ENCODE measurements at regions not wholly inside any gene's neighbourhood (a gene's known extent, or its start where the extent isn't known, plus 50 kb on each side); places are given as distances from the start of the nearest gene placed in this dataset.

GRCh38 chr1:4603295-4604110 lies 50.9 kb upstream of the AJAP1 start:
- H3K27me3 ChIP-seq (ENCODE audit: control insufficient read depth, insufficient read depth, low read length): no peaks in the 10 kb centered on the region
- no peak for FAIRE-seq
- DNase-seq (ENCODE audit: low read depth): peak; percentile 31

More at GRCh38 chr1:4603295-4604110, 50.9 kb upstream of the AJAP1 start:
- no peak overlapping the region for H3K4me3 ChIP-seq (ENCODE audit: low read depth, low read length)
- H3K36me3 ChIP-seq (ENCODE audit: control insufficient read depth, insufficient read depth, low read length): no peaks in the 10 kb centered on the region
- TF ChIP-seq CTCF (IDR thresholded peaks at IDR 0.05; ENCODE audit: insufficient read depth, low read length, severe bottlenecking): no peak
